ENCODE measurements at regions not wholly inside any gene's neighbourhood (a gene's known extent, or its start where the extent isn't known, plus 50 kb on each side); places are given as distances from the start of the nearest gene placed in this dataset.

- no peak for TF ChIP-seq CTCF (IDR thresholded peaks at IDR 0.05; ENCODE audit: low read depth, low read length)
- TF ChIP-seq POLR2A (IDR thresholded peaks at IDR 0.05; ENCODE audit: extremely low read depth, insufficient read length) = no peak
- no peak for TF ChIP-seq MYC (IDR thresholded peaks at IDR 0.05; ENCODE audit: low read depth, low read length)
- no peak for TF ChIP-seq MAX (IDR thresholded peaks at IDR 0.05; ENCODE audit: low read depth, low read length)
These were observed 82.4 kb downstream of the PSMB1 start for GRCh38 chr6:170470734-170471133.

All from NB4 (cell line).